ENCODE measurements at regions not wholly inside any gene's neighbourhood (a gene's known extent, or its start where the extent isn't known, plus 50 kb on each side); places are given as distances from the start of the nearest gene placed in this dataset.

DNA sequence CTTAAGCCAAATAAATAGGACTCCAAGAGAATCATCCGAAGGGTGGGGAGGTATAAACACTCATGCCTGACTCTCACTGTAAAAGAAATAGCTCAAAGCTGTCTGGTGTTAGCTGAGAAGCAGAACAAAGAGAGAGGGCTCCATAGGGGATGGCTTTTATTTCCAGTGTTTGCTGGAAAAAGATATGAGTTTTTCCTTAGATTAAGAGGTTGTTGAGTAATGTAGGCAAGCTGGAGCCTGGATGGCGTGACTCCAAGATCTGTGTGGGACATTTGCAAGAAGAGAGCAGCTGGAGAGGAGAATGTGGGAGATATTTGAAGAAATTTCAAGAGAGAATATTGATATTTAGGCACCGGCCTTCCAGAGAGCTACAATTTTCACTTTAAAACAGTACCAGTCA is 793.7 kb upstream of the RGMB start:
- peaks cover 0 to 1% (median 0%) of the 10 kb centered on the region in 4 donors for H3K27me3 ChIP-seq (ENCODE audit: control insufficient read depth in 4 of 4, insufficient read depth in 4 of 4, low read length in 3 of 4)
- TF ChIP-seq JUND (IDR thresholded peaks at IDR 0.05) (no peak), FOXA1 (IDR thresholded peaks at IDR 0.05) (no peak), HNF4A (conservative IDR thresholded peaks at IDR 0.05) (no peak), RXRA (IDR thresholded peaks at IDR 0.05) (no peak), ATF3 (IDR thresholded peaks at IDR 0.05) (no peak)
- H3K27ac ChIP-seq (ENCODE audit: low read depth in 1 of 2, low read length in 2 of 2) = no peak overlapping the region
- no peaks in the 10 kb centered on the region for H3K9me3 ChIP-seq (ENCODE audit: control insufficient read depth in 4 of 4, low read length in 3 of 4)
- H3K4me3 ChIP-seq (ENCODE audit: low read depth in 1 of 3, low read length in 3 of 3) = no peak overlapping the region
- no peaks in the 10 kb centered on the region for H3K4me1 ChIP-seq (ENCODE audit: control insufficient read depth in 4 of 4, insufficient read depth in 4 of 4, low read length in 3 of 4)
- no peaks in the 10 kb centered on the region for H3K36me3 ChIP-seq (ENCODE audit: control insufficient read depth in 4 of 4, insufficient read depth in 3 of 4, low read depth in 1 of 4, low read length in 3 of 4)
- no peak for DNase-seq (ENCODE audit: low spot score)
- WGBS = 78% methylated on average over 3 of the region's 3 CpGs
- no peak overlapping the region for H3K9ac ChIP-seq (ENCODE audit: low read depth in 1 of 2, low read length in 2 of 2)

GRCh38 chr5:97980291-97980690 is 793.2 kb upstream of the RGMB start:
- no peaks in the 10 kb centered on the region for H3K4me1 ChIP-seq (ENCODE audit: control insufficient read depth in 4 of 4, insufficient read depth in 4 of 4, low read length in 3 of 4)
- H3K36me3 ChIP-seq (ENCODE audit: control insufficient read depth in 4 of 4, insufficient read depth in 3 of 4, low read depth in 1 of 4, low read length in 3 of 4) = no peaks in the 10 kb centered on the region
- peaks cover 0 to 3% (median 0%) of the 10 kb centered on the region in 4 donors for H3K27me3 ChIP-seq (ENCODE audit: control insufficient read depth in 4 of 4, insufficient read depth in 4 of 4, low read length in 3 of 4)
- DNase-seq (ENCODE audit: low spot score) = no peak
- H3K27ac ChIP-seq (ENCODE audit: low read depth in 1 of 2, low read length in 2 of 2) = no peak overlapping the region
- no peak overlapping the region for H3K4me3 ChIP-seq (ENCODE audit: low read depth in 1 of 3, low read length in 3 of 3)
- 81% methylated on average over 1 of the region's 1 CpG for WGBS
- H3K9me3 ChIP-seq (ENCODE audit: control insufficient read depth in 4 of 4, low read length in 3 of 4) = no peaks in the 10 kb centered on the region
- H3K9ac ChIP-seq (ENCODE audit: low read depth in 1 of 2, low read length in 2 of 2) = no peak overlapping the region
- no peak for TF ChIP-seq SP1 (IDR thresholded peaks at IDR 0.05)
- TF ChIP-seq YY1 (IDR thresholded peaks at IDR 0.05) = no peak
- TF ChIP-seq HNF4A (conservative IDR thresholded peaks at IDR 0.05) = no peak
- no peak for TF ChIP-seq TAF1 (conservative IDR thresholded peaks at IDR 0.05)
- no peak for TF ChIP-seq RXRA (IDR thresholded peaks at IDR 0.05)
- no peak for TF ChIP-seq JUND (IDR thresholded peaks at IDR 0.05)
- no peak for TF ChIP-seq HNF4G (IDR thresholded peaks at IDR 0.05)
- TF ChIP-seq FOXA2 (IDR thresholded peaks at IDR 0.05) = no peak
- no peak for TF ChIP-seq RAD21 (IDR thresholded peaks at IDR 0.05)
- no peak for TF ChIP-seq FOXA1 (IDR thresholded peaks at IDR 0.05)
- no peak for TF ChIP-seq ZBTB33 (IDR thresholded peaks at IDR 0.05)
- TF ChIP-seq NR2F2 (IDR thresholded peaks at IDR 0.05) = no peak
- TF ChIP-seq, protein P1, sequence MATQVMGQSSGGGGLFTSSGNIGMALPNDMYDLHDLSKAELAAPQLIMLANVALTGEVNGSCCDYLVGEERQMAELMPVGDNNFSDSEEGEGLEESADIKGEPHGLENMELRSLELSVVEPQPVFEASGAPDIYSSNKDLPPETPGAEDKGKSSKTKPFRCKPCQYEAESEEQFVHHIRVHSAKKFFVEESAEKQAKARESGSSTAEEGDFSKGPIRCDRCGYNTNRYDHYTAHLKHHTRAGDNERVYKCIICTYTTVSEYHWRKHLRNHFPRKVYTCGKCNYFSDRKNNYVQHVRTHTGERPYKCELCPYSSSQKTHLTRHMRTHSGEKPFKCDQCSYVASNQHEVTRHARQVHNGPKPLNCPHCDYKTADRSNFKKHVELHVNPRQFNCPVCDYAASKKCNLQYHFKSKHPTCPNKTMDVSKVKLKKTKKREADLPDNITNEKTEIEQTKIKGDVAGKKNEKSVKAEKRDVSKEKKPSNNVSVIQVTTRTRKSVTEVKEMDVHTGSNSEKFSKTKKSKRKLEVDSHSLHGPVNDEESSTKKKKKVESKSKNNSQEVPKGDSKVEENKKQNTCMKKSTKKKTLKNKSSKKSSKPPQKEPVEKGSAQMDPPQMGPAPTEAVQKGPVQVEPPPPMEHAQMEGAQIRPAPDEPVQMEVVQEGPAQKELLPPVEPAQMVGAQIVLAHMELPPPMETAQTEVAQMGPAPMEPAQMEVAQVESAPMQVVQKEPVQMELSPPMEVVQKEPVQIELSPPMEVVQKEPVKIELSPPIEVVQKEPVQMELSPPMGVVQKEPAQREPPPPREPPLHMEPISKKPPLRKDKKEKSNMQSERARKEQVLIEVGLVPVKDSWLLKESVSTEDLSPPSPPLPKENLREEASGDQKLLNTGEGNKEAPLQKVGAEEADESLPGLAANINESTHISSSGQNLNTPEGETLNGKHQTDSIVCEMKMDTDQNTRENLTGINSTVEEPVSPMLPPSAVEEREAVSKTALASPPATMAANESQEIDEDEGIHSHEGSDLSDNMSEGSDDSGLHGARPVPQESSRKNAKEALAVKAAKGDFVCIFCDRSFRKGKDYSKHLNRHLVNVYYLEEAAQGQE (IDR thresholded peaks at IDR 0.05) = no peak
- no peak for TF ChIP-seq ATF3 (IDR thresholded peaks at IDR 0.05)
- TF ChIP-seq, protein P2, sequence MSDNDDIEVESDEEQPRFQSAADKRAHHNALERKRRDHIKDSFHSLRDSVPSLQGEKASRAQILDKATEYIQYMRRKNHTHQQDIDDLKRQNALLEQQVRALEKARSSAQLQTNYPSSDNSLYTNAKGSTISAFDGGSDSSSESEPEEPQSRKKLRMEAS (IDR thresholded peaks at IDR 0.05) = no peak
- TF ChIP-seq GABPA (IDR thresholded peaks at IDR 0.05 in 1 of 2, conservative IDR thresholded peaks at IDR 0.05 in 1 of 2) = no peak
- no peak for TF ChIP-seq EGR1 (IDR thresholded peaks at IDR 0.05; ENCODE audit: low read depth in 2 of 2)
- TF ChIP-seq CTCF (IDR thresholded peaks at IDR 0.05; ENCODE audit: low read depth, low read length, missing input control) = no peak

Data from liver (tissue), 8 donors.